Lower leg skin (tissue), 4 donors: ENCODE measurements at regions not wholly inside any gene's neighbourhood (a gene's known extent, or its start where the extent isn't known, plus 50 kb on each side); places are given as distances from the start of the nearest gene placed in this dataset.

Experiments
- DNase-seq, 2 donors: peaks; one replicate each; pipeline ENCODE4 v3.0.0-alpha.2; 2019; ENCODE audit warnings: low spot score in 2 of 2
- H3K4me3 ChIP-seq: fragments of 200-600 bp; sonication (generic); 2 replicates; pipeline ENCODE4 v1.5.1; 2017; ENCODE audit warnings: mild to moderate bottlenecking, low read depth; ENCODE audit not compliant: poor library complexity, severe bottlenecking
- POLR2A ChIP-seq, 2 donors: fragments of 450-650 bp; IDR thresholded peaks; one replicate each; pipeline ENCODE4 v1.6.1; 2016 to 2017; ENCODE audit warnings: antibody characterized with exemption in 2 of 2, mild to moderate bottlenecking in 1 of 2, moderate library complexity in 1 of 2
- WGBS, 2 donors: methylation state at CpG; one replicate each; pipeline ENCODE4 v1.1.5; 2018; 5-methylcytosine and 5-hydroxymethylcytosine counted together
- intact Hi-C: fragments of 100-400 bp; cut with DNase I; formaldehyde crosslinking; loops from one replicate; pipeline ENCODE4 v1.15.0; 2023; ENCODE audit warnings: low total_unique reads
- TF ChIP-seq, protein P1 (sequence below), 3 donors: fragments of 450-650 bp; IDR thresholded peaks; one replicate each; pipeline ENCODE4 v1.5.1; 2016; ENCODE audit warnings: antibody characterized with exemption in 3 of 3, mild to moderate bottlenecking in 3 of 3, moderate library complexity in 2 of 3

DNA sequence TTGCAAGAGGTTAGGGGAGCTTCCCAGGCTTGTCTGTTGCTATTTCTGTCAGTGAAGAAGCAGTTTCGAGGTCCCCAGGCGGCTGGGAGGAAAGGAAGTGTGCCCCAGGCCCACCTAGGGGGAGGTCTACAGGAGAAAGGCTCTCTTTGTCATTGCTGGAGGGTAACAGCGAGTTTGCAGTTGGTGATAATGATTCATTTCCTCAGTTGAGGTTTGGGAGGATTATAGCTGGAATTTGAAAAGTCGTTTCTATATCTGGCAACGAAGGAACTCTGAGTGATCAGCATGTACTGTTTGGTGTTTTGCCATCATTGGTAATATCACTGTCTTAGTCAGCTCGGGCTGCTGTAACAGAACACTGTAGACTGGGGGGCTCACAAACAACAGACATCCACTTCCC, 65.5 kb upstream of the UBE3A start:
- no peak overlapping the region for H3K4me3 ChIP-seq
- 34 to 39% methylated on average over 6 of the region's 6 CpGs for WGBS, 2 donors
- intact Hi-C loops: loop anchor here (10.0 kb wide), 2 partner anchors 430 to 1860 kb away; partner anchors contain the start of gene MAGEL2
- no peak for DNase-seq
- no peak for TF ChIP-seq POLR2A (IDR thresholded peaks at IDR 0.05)
- TF ChIP-seq, protein P1, sequence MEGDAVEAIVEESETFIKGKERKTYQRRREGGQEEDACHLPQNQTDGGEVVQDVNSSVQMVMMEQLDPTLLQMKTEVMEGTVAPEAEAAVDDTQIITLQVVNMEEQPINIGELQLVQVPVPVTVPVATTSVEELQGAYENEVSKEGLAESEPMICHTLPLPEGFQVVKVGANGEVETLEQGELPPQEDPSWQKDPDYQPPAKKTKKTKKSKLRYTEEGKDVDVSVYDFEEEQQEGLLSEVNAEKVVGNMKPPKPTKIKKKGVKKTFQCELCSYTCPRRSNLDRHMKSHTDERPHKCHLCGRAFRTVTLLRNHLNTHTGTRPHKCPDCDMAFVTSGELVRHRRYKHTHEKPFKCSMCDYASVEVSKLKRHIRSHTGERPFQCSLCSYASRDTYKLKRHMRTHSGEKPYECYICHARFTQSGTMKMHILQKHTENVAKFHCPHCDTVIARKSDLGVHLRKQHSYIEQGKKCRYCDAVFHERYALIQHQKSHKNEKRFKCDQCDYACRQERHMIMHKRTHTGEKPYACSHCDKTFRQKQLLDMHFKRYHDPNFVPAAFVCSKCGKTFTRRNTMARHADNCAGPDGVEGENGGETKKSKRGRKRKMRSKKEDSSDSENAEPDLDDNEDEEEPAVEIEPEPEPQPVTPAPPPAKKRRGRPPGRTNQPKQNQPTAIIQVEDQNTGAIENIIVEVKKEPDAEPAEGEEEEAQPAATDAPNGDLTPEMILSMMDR (IDR thresholded peaks at IDR 0.05): no peak

GRCh38 chr15:25501828-25502446, 63.1 kb upstream of the UBE3A start:
- H3K4me3 ChIP-seq: no peak overlapping the region
- WGBS, 2 donors: 28 to 39% methylated on average over 5 of the region's 5 CpGs
- intact Hi-C loops: loop anchor here (10.0 kb wide), 2 partner anchors 433 to 1857 kb away; partner anchors contain the start of gene MAGEL2
- no peak for DNase-seq
- TF ChIP-seq POLR2A (IDR thresholded peaks at IDR 0.05): no peak
- TF ChIP-seq, protein P1 (IDR thresholded peaks at IDR 0.05): no peak

DNA sequence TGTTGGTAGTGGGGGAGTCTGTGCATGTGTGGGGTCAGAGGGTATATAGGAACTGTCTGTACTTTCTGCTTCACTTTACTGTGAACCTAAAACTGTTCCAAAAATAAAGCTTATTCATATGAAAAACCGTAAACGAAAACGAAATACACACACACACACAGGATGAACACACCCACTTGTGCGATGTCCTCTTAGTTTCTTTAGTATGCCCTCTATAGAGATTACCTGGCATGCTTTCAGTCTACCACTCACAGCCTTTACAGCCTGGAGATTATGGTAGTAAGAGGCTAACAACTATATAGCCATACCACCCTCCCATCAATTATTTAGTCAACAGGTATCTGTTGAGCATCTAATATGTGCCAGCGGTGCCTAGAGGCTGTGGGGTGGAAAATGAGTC, 60.0 kb upstream of the UBE3A start:
- intact Hi-C loops: loop anchor here (10.0 kb wide), 1 partner anchor 364 kb away; no protein-coding TSS in a partner anchor

GRCh38 chr15:25497934-25498333, 59.1 kb upstream of the UBE3A start:
- H3K4me3 ChIP-seq: no peak overlapping the region
- TF ChIP-seq, protein P1 (IDR thresholded peaks at IDR 0.05): no peak
- no peak for TF ChIP-seq POLR2A (IDR thresholded peaks at IDR 0.05)
- WGBS, 2 donors: 79 to 87% methylated on average over 3 of the region's 3 CpGs
- DNase-seq: no peak
- intact Hi-C loops: loop anchor here (10.0 kb wide), 1 partner anchor 363 kb away; no protein-coding TSS in a partner anchor

More for the DNA sequence above, 60.0 kb upstream of the UBE3A start:
- WGBS, 2 donors: 89 to 95% methylated on average over 5 of the region's 5 CpGs
- TF ChIP-seq, protein P1 (IDR thresholded peaks at IDR 0.05): no peak
- TF ChIP-seq POLR2A (IDR thresholded peaks at IDR 0.05): no peak
- no peak overlapping the region for H3K4me3 ChIP-seq
- DNase-seq: no peak

DNA sequence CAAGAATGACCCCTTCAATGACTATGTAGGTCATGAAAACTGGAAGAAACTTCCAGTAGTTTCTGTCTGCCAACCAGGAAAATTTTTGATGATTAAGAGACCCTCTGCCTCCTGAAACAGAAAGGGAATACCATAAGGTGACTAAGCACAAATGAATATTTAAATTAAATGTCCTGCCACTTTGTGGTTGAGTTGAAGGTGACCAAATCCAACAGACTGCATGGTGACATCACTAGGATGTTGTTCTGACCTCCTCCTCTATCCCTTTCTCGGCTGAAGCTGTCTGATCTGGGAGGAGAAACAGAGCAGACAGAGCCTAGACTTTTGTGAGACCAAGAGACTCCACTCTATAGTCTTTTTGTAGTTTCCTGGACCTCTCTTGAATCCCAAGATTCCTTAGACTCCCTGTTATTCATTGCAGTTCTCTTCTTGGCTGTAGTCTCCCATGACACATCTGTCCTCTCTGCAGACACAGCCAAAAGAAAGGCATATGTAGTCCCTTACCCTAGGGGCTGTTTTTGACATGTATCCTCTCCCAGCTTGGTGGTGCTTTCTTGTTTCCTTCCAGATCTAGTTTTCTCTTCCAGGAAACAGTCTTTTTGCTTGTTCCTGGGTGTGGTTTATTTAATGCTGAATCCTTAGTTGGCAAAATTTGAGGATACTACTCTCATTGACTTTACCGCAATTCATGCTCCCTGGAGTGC, 55.2 kb upstream of the UBE3A start:
- intact Hi-C loops: loop anchor here (10.0 kb wide), 1 partner anchor 359 kb away; no protein-coding TSS in a partner anchor
- H3K4me3 ChIP-seq: no peak overlapping the region
- WGBS, 2 donors: 85 to 91% methylated on average over 2 of the region's 2 CpGs
- no peak for TF ChIP-seq POLR2A (IDR thresholded peaks at IDR 0.05)
- TF ChIP-seq, protein P1 (IDR thresholded peaks at IDR 0.05): no peak
- no peak for DNase-seq
